ENCODE measurements at regions not wholly inside any gene's neighbourhood (a gene's known extent, or its start where the extent isn't known, plus 50 kb on each side); places are given as distances from the start of the nearest gene placed in this dataset.

DNA sequence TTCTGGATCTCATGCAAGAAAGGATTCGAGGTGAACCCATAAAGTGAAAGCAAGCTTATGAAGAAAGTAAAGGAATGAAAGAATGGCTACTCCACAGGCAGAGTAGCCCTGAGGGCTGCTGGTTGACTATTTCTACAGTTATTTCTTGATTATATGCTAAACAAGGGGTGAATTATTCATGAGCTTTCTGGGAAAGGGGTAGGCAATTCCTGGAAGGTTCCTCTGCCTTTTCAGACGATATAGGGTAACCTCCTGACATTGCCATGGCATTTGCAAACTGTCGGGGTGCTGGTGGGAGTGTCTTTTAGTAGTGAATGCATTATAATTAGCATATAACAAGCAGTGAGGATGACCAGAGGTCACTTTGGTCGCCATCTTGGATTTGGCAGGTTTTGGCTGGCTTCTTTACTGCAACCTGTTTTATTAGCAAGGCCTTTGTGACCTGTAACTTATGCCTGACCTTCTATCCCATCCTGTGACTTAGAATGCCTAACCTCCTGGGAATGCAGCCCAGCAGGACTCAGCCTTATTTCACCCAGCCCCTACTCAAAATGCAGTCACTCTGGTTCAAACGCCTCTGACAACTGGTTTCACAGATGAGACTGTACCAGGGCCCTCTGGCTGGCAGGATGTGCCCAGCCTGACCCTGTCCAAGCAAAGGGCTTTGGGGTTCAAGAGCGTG, 157.7 kb upstream of the SFSWAP start:
- TF ChIP-seq, protein P1, sequence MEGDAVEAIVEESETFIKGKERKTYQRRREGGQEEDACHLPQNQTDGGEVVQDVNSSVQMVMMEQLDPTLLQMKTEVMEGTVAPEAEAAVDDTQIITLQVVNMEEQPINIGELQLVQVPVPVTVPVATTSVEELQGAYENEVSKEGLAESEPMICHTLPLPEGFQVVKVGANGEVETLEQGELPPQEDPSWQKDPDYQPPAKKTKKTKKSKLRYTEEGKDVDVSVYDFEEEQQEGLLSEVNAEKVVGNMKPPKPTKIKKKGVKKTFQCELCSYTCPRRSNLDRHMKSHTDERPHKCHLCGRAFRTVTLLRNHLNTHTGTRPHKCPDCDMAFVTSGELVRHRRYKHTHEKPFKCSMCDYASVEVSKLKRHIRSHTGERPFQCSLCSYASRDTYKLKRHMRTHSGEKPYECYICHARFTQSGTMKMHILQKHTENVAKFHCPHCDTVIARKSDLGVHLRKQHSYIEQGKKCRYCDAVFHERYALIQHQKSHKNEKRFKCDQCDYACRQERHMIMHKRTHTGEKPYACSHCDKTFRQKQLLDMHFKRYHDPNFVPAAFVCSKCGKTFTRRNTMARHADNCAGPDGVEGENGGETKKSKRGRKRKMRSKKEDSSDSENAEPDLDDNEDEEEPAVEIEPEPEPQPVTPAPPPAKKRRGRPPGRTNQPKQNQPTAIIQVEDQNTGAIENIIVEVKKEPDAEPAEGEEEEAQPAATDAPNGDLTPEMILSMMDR (IDR thresholded peaks at IDR 0.05; ENCODE audit: borderline replicate concordance, control extremely low read depth, extremely low read depth, insufficient read depth, missing control alignments): no peak
- no peak for DNase-seq (ENCODE audit: low spot score)
- in situ Hi-C loops (cut with MboI; ENCODE audit: low sequenced_read_pairs, unreplicated experiment): no loop called here

DNA sequence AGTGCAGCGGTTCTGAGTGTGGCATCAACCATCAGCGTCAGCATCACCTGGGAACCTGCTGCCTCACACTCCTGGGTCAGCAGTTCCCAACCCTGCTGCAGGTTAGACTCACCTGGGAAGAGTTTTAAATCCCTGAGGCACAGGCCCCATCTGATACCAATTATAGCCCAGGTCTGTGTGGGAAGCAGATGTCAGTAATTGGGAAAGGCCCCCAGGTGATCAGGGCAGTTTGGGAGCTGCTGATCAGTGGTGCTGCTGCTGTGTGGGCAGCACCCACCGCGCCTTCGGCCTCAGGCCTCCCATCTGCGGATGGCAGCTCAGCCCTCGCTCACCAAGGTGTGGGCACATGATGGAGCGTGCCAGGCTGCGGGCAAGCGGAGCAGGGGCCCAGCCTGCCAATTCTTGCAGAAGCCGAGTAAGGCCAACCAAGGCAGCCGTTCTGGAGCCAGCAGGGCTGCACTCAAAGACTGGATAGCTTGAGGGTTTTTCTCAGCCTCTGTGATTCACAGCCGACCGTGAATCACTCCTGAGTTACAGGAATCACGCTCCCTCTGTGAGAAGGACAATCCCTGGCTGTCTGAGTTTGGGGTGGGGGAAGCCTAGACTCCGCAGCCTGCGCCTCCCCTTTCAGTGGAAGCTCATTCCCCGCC, 155.6 kb upstream of the SFSWAP start:
- in situ Hi-C loops (cut with MboI; ENCODE audit: low sequenced_read_pairs, unreplicated experiment): no loop called here
- TF ChIP-seq, protein P1 (IDR thresholded peaks at IDR 0.05; ENCODE audit: borderline replicate concordance, control extremely low read depth, extremely low read depth, insufficient read depth, missing control alignments): no peak
- DNase-seq (ENCODE audit: low spot score): no peak

DNA sequence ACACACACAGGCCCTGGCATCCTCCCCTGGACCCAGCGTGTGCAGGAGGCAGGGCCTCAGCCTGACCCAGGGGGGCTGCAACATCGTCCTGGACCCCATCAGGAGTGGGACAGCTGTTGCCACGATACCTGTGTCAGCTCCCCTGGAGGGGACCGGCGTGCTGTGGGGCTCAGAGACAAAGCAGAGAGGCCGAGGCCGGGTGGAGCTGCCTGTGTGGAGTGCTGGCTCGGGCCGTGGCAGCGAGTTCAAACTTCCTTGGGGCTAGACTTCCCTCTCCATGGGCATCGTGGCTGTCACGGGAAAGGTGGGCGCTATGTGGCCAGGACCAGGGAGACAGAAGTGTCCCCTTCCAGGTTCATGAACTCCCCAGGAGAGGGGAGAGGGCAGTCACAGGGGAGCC, 155.0 kb upstream of the SFSWAP start:
- TF ChIP-seq, protein P1 (IDR thresholded peaks at IDR 0.05; ENCODE audit: borderline replicate concordance, control extremely low read depth, extremely low read depth, insufficient read depth, missing control alignments): no peak
- no peak for DNase-seq (ENCODE audit: low spot score)
- in situ Hi-C loops (cut with MboI; ENCODE audit: low sequenced_read_pairs, unreplicated experiment): no loop called here

DNA sequence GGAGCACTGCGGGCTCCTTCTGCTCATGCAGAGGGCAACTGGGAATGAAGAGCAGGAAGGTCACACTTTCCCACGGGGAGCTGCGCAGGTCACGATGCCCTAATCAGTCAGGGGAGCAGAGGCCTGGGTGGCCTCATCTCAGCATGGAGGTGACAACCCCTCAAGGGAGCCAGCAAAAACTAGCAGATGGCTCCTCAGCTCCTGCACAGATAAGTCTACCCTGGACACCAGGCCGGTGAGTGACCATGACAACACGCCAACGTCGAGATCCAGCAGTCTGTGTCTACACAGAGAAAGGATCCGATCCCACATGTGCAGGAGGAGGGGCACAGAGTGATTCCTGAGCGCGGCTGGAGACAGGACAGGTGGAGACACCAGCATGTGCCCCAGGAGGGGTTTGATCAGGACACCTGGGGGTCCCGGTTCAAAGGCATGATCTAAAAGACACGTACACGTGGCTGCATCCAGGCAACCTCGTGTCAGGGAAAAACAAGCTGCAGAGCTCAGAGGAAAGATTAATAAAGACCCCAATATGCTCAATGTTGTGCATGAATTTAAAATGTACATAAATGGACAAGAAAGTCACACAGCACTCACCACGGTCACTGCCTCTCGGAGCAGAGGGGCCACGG, 153.7 kb upstream of the SFSWAP start:
- in situ Hi-C loops (cut with MboI; ENCODE audit: low sequenced_read_pairs, unreplicated experiment): no loop called here
- TF ChIP-seq, protein P1 (IDR thresholded peaks at IDR 0.05; ENCODE audit: borderline replicate concordance, control extremely low read depth, extremely low read depth, insufficient read depth, missing control alignments): no peak
- no peak for DNase-seq (ENCODE audit: low spot score)

DNA sequence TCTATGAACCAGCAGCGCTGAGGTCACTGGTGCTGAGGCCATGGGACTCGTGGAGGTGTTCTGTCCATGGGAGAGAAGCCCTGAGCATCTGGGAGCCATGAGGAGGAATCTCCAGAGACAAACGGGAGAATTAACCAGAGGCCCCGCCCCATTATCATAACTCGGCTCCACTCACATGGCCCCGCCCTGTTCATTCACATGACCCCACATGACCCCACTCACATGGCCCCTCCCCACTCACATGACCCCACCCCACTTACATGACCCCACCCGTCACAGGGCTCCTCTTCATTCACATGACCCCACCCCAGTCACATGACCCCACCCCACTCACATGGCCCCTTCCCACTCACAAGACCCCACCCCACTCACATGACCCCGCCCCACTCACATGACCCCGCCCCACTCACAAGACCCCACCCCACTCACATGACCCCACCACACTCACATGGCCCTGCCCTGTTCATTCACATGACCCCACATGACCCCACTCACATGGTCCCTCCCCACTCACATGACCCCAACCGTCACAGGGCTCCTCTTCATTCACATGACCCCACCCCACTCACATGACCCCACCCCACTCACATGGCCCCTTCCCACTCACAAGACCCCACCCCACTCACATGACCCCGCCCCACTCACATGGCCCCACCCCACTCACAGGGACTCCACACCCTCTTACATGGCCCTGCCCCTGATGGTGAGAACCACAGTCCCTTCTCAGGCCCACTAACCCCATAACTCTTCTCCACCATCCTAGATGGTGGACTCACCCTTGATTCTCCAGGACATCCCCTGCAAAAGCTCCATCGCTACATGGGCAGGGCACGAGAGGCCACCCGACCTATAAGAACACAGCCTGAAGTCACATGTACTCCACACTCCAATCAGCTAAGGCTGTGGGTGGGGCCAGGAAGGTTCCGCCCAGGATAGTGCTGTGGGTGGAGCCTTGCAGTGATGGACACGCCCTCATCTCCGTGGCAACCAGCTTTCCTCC, 151.1 kb upstream of the SFSWAP start:
- DNase-seq (ENCODE audit: low spot score): no peak
- TF ChIP-seq, protein P1 (IDR thresholded peaks at IDR 0.05; ENCODE audit: borderline replicate concordance, control extremely low read depth, extremely low read depth, insufficient read depth, missing control alignments): no peak
- in situ Hi-C loops (cut with MboI; ENCODE audit: low sequenced_read_pairs, unreplicated experiment): no loop called here

DNA sequence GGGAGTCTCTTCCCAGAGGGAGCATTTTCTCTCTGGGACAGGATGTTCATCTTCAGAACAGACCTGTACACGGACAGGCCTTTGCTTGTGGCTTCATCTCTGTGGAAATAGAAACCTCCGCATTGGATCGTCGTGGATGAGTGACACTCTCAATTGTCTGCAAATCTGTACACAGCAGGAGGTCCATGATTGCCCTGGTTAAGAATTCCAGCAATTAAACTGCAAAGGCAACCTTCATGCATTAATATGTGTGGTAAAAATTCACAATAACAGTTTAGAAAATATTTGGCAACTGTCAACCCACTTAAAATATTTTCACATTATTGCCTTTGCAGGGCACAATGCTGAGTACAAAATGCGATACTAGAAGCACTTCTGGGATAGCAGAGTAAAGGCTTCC, 149.8 kb upstream of the SFSWAP start:
- TF ChIP-seq, protein P1 (IDR thresholded peaks at IDR 0.05; ENCODE audit: borderline replicate concordance, control extremely low read depth, extremely low read depth, insufficient read depth, missing control alignments): no peak
- no peak for DNase-seq (ENCODE audit: low spot score)
- in situ Hi-C loops (cut with MboI; ENCODE audit: low sequenced_read_pairs, unreplicated experiment): no loop called here

Measured in GM13976 (cell line).